K562 (cell line): ENCODE measurements at regions not wholly inside any gene's neighbourhood (a gene's known extent, or its start where the extent isn't known, plus 50 kb on each side); places are given as distances from the start of the nearest gene placed in this dataset.

Experiments
- ARID2 ChIP-seq: fragments of 450-650 bp; IDR thresholded peaks from 2 replicates; pipeline ENCODE4 v1.6.1; 2017; ENCODE audit warnings: antibody characterized with exemption, mild to moderate bottlenecking
- BACH1 ChIP-seq: fragments of 200-800 bp; sonication (Bioruptor generic); IDR thresholded peaks from 2 replicates; pipeline ENCODE4 v1.6.1; 2016; ENCODE audit warnings: missing genetic modification characterization, missing compliant biosample characterization
- MYNN ChIP-seq, 2 experiments: sonication (generic); formaldehyde crosslinking in 1 of 2; IDR thresholded peaks; 2 replicates each; pipeline versions ENCODE4 v1.5.0 to v1.6.1; 2016 to 2020; ENCODE audit warnings: antibody characterized with exemption in 1 of 2, missing genetic modification reagents in 1 of 2
- POU5F1 ChIP-seq: fragments of 150-350 bp; IDR thresholded peaks from 2 replicates; pipeline ENCODE4 v1.6.1; 2014; ENCODE audit warnings: borderline replicate concordance, low read length, low read depth, mild to moderate bottlenecking; ENCODE audit not compliant: partially characterized antibody
- SIN3B ChIP-seq: fragments of 450-650 bp; IDR thresholded peaks from 2 replicates; pipeline ENCODE4 v1.6.1; 2017; ENCODE audit warnings: low read depth, mild to moderate bottlenecking, moderate library complexity
- STAG1 ChIP-seq: sonication (generic); formaldehyde crosslinking; IDR thresholded peaks from 2 replicates; pipeline ENCODE4 v1.5.0; 2020; ENCODE audit warnings: missing genetic modification reagents, borderline replicate concordance
- TEAD1 ChIP-seq, 2 experiments: fragments of 450-650 bp in 1 of 2; sonication (generic) in 1 of 2; formaldehyde crosslinking; IDR thresholded peaks; 2 replicates each; pipeline versions ENCODE4 v1.4.0 to v1.8.0; 2020 to 2022; ENCODE audit warnings: mild to moderate bottlenecking in 2 of 2, missing genetic modification reagents in 1 of 2
- ZBTB11 ChIP-seq, 3 experiments: fragments of 200-800 bp in 1 of 3; fragments of 250-450 bp in 1 of 3; fragments of 450-650 bp in 1 of 3; sonication (Bioruptor Pico) in 1 of 3; sonication (Bioruptor generic) in 1 of 3; formaldehyde crosslinking in 1 of 3; IDR thresholded peaks; 2 replicates each; pipeline versions ENCODE4 v1.6.1 to v1.8.0; 2016 to 2022; ENCODE audit warnings: mild to moderate bottlenecking in 2 of 3, missing genetic modification characterization in 2 of 3, missing compliant biosample characterization in 1 of 3, moderate library complexity in 1 of 3

DNA sequence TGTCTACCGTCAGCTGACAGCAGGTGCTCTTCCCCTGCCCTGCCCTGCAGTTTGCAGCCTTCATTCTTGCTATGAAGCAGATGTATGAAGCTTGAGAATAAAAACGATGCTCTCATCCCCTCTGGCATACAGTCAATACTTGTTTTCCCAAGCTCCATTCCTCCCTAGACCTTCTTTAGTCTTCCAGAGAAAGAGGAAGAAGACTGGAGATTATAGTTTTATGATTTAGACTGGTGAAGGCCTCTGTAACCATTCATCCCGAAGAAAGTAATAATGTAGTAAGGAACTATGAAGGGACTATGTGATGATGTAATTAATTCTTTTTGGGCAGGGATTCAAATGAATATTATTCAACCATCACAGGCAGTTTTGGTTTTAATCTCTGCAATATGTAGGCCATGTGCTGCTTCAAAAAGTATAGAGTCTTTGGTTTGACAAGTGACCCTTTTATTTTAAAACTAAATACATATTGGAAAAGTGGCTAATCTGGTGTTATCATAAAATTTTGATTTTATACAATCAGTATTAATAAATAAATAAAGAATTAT, 242.4 kb upstream of the KIAA1217 start (continued):
- no peak for TF ChIP-seq ZBTB11 (CRISPR knock-in tag; IDR thresholded peaks at IDR 0.05)
- TF ChIP-seq MYNN (IDR thresholded peaks at IDR 0.05), result no peak
- no peak for TF ChIP-seq MYNN (CRISPR knock-in tag; IDR thresholded peaks at IDR 0.05)
- no peak for TF ChIP-seq BACH1 (tag)
- no peak for TF ChIP-seq ARID2
- no peak for TF ChIP-seq SIN3B
- TF ChIP-seq STAG1 (CRISPR knock-in tag), result no peak
- no peak for TF ChIP-seq TEAD1 (CRISPR knock-in tag; IDR thresholded peaks at IDR 0.05)
- no peak for TF ChIP-seq POU5F1
